ENCODE measurements at regions not wholly inside any gene's neighbourhood (a gene's known extent, or its start where the extent isn't known, plus 50 kb on each side); places are given as distances from the start of the nearest gene placed in this dataset.

GRCh38 chr12:124386661-124387527 is 92.0 kb downstream of the RFLNA start:
- Histone ChIP-seq H3K79me2 (ENCODE audit: low read length) (peaks cover 86% of the 10 kb centered on the region), H3K4me3 (ENCODE audit: low read length) (peak overlapping the region; percentile 90), H3K27ac (ENCODE audit: low read length) (peak overlapping the region; percentile 86), H3K4me1 (ENCODE audit: insufficient read depth, low read length) (peaks cover 75% of the 10 kb centered on the region), H3K27me3 (ENCODE audit: low read length) (no peaks in the 10 kb centered on the region), H3K9me2 (replicated peaks; ENCODE audit: low read length) (no peaks in the 10 kb centered on the region), H3K9ac (ENCODE audit: low read length) (peak overlapping the region; percentile 89), H3K36me3 (ENCODE audit: low read depth, low read length) (peaks cover 30% of the 10 kb centered on the region), H4K20me1 (ENCODE audit: low read length) (no peaks in the 10 kb centered on the region), H2AFZ (ENCODE audit: low read length) (no peak overlapping the region), H3K9me3 (ENCODE audit: low read length) (no peaks in the 10 kb centered on the region), H3K4me2 (ENCODE audit: low read length) (peak overlapping the region; percentile 92), H3F3A (ENCODE audit: low read length, unreplicated experiment) (peaks cover 5% of the 10 kb centered on the region)
- ChIA-PET CTCF (interaction anchor here (0.6 to 0.7 kb wide), 2 partner anchors 8 to 181 kb away, joined by 3 to 4 read pairs; no protein-coding TSS in a partner anchor), POLR2A (ENCODE audit: unreplicated experiment) (interaction anchor here (0.6 kb wide), 3 partner anchors 39 to 529 kb away, joined by 3 to 8 read pairs (median 5); no protein-coding TSS in a partner anchor)
- DNase-seq (peak; percentile 44), ATAC-seq (peak; percentile 1)
- TF ChIP-seq, protein P1, sequence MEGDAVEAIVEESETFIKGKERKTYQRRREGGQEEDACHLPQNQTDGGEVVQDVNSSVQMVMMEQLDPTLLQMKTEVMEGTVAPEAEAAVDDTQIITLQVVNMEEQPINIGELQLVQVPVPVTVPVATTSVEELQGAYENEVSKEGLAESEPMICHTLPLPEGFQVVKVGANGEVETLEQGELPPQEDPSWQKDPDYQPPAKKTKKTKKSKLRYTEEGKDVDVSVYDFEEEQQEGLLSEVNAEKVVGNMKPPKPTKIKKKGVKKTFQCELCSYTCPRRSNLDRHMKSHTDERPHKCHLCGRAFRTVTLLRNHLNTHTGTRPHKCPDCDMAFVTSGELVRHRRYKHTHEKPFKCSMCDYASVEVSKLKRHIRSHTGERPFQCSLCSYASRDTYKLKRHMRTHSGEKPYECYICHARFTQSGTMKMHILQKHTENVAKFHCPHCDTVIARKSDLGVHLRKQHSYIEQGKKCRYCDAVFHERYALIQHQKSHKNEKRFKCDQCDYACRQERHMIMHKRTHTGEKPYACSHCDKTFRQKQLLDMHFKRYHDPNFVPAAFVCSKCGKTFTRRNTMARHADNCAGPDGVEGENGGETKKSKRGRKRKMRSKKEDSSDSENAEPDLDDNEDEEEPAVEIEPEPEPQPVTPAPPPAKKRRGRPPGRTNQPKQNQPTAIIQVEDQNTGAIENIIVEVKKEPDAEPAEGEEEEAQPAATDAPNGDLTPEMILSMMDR (conservative IDR thresholded peaks at IDR 0.05; ENCODE audit: low read depth, low read length), result no peak
- TF ChIP-seq EZH2phosphoT487 (IDR thresholded peaks at IDR 0.05; ENCODE audit: borderline replicate concordance, low read length), result no peak
- no peak for TF ChIP-seq EZH2 (IDR thresholded peaks at IDR 0.05; ENCODE audit: low read length, unreplicated experiment)
- intact Hi-C loops (cut with micrococcal nuclease), result loop anchor here (5.0 to 10.0 kb wide), 4 partner anchors 180 to 530 kb away; partner anchors contain the start of gene NCOR2
- TSS peak; percentile 82 for BruUV-seq (replicated peaks)

DNA sequence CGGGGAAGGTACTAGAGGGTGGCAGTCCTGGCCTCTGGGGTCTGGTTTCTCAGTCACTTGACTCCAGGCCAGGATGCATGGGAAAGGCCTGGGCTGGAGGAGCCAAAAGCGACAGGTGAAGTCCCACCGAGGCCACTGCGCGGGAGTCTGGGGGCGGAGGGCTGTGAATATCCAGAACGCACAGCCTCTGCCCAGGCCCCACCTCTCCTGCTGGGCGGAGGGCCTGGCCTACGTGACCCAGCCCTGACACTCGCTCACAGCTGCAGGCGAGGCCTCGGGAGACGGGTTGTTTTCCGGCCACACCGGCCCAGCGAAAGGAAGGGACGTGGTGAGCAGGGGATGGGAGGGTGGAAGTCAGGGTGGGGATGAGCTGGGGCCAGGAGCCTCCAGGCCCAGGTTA is 91.2 kb downstream of the RFLNA start:
- no peaks in the 10 kb centered on the region for H3K27me3 ChIP-seq (ENCODE audit: low read length)
- intact Hi-C loops (cut with micrococcal nuclease), result loop anchor here (5.0 to 10.0 kb wide), 4 partner anchors 181 to 531 kb away; partner anchors contain the start of gene NCOR2
- BruUV-seq (replicated peaks), result no TSS peak
- H3K9me2 ChIP-seq (replicated peaks; ENCODE audit: low read length), result no peaks in the 10 kb centered on the region
- ATAC-seq (peak; percentile 16), DNase-seq (peak; percentile 81)
- H3K4me3 ChIP-seq (ENCODE audit: low read length), result peak overlapping the region; percentile 90
- ChIA-PET POLR2A (ENCODE audit: unreplicated experiment) (interaction anchor here (0.6 kb wide), 2 partner anchors 39 to 133 kb away, joined by 5 to 8 read pairs; no protein-coding TSS in a partner anchor), CTCF (no interaction called here)
- H3K4me1 ChIP-seq (ENCODE audit: insufficient read depth, low read length), result peaks cover 75% of the 10 kb centered on the region
- peaks cover 11% of the 10 kb centered on the region for H3F3A ChIP-seq (ENCODE audit: low read length, unreplicated experiment)
- TF ChIP-seq, protein P1 (conservative IDR thresholded peaks at IDR 0.05; ENCODE audit: low read depth, low read length), result no peak
- TF ChIP-seq EZH2phosphoT487 (IDR thresholded peaks at IDR 0.05; ENCODE audit: borderline replicate concordance, low read length) (no peak), EZH2 (IDR thresholded peaks at IDR 0.05; ENCODE audit: low read length, unreplicated experiment) (no peak)
- peak overlapping the region; percentile 92 for H3K4me2 ChIP-seq (ENCODE audit: low read length)
- peak overlapping the region; percentile 79 for H3K9ac ChIP-seq (ENCODE audit: low read length)
- peaks cover 95% of the 10 kb centered on the region for H3K79me2 ChIP-seq (ENCODE audit: low read length)
- H3K36me3 ChIP-seq (ENCODE audit: low read depth, low read length), result peaks cover 34% of the 10 kb centered on the region
- peak overlapping the region; percentile 86 for H3K27ac ChIP-seq (ENCODE audit: low read length)
- H4K20me1 ChIP-seq (ENCODE audit: low read length), result no peaks in the 10 kb centered on the region
- H2AFZ ChIP-seq (ENCODE audit: low read length), result no peak overlapping the region
- H3K9me3 ChIP-seq (ENCODE audit: low read length), result no peaks in the 10 kb centered on the region

All from PC-3 (cell line).